Glomerular visceral epithelial cell (primary cell): ENCODE measurements at regions not wholly inside any gene's neighbourhood (a gene's known extent, or its start where the extent isn't known, plus 50 kb on each side); places are given as distances from the start of the nearest gene placed in this dataset.
A peak's percentile ranks its signal among the peaks of the same experiment; 100 is the strongest.

Experiments
- DNase-seq: peaks from one replicate; pipeline ENCODE4 v3.0.0-alpha.2; 2016; ENCODE audit errors: extremely low spot score

GRCh38 chr2:8448824-8449556 is 232.9 kb upstream of the ID2 start:
- no peak for DNase-seq

GRCh38 chr2:8451273-8451672 is 230.6 kb upstream of the ID2 start:
- DNase-seq: no peak

GRCh38 chr2:8452296-8452695 is 229.6 kb upstream of the ID2 start:
- no peak for DNase-seq

- DNase-seq: no peak
These were observed 228.6 kb upstream of the ID2 start for GRCh38 chr2:8452979-8453903.

GRCh38 chr2:8453904-8454302 is 228.0 kb upstream of the ID2 start:
- DNase-seq: peak; percentile 36

- no peak for DNase-seq
These were observed 227.1 kb upstream of the ID2 start for GRCh38 chr2:8454797-8455196.

GRCh38 chr2:8455236-8456150 is 226.4 kb upstream of the ID2 start:
- DNase-seq: no peak

- no peak for DNase-seq
These were observed 225.4 kb upstream of the ID2 start for GRCh38 chr2:8456151-8457091.

GRCh38 chr2:8457092-8457481 is 224.8 kb upstream of the ID2 start:
- no peak for DNase-seq

- DNase-seq: no peak
These were observed 224.0 kb upstream of the ID2 start for GRCh38 chr2:8457699-8458502.

GRCh38 chr2:8458503-8459459 is 223.1 kb upstream of the ID2 start:
- DNase-seq: no peak

- no peak for DNase-seq
These were observed 222.4 kb upstream of the ID2 start for GRCh38 chr2:8459474-8459873.

- no peak for DNase-seq
These were observed 220.5 kb upstream of the ID2 start for GRCh38 chr2:8461341-8461740.

GRCh38 chr2:8462280-8462679 is 219.6 kb upstream of the ID2 start:
- no peak for DNase-seq

- DNase-seq: no peak
These were observed 218.8 kb upstream of the ID2 start for GRCh38 chr2:8462899-8463648.

- no peak for DNase-seq
These were observed 216.3 kb upstream of the ID2 start for GRCh38 chr2:8465560-8465959.

GRCh38 chr2:8469709-8470493 is 212.0 kb upstream of the ID2 start:
- DNase-seq: peak; percentile 85
